Neuron (in vitro differentiated cells): ENCODE measurements at regions not wholly inside any gene's neighbourhood (a gene's known extent, or its start where the extent isn't known, plus 50 kb on each side); places are given as distances from the start of the nearest gene placed in this dataset.
"Not testable (repeated sequence)": the region's sequence is repeated elsewhere in the genome, so short reads cannot be mapped to it uniquely, and the experiment has no call there.

Source experiments
- H2AFZ ChIP-seq: one replicate; pipeline ENCODE4 v1.6.1; 2013; ENCODE audit warnings: low read depth, mild to moderate bottlenecking, inconsistent platforms, low read length, moderate library complexity
- H3K27me3 ChIP-seq: one replicate; pipeline ENCODE4 v1.6.1; 2013; ENCODE audit warnings: low read length; ENCODE audit not compliant: insufficient read depth
- H3K36me3 ChIP-seq: one replicate; pipeline ENCODE4 v1.6.1; 2013; ENCODE audit warnings: low read length; ENCODE audit not compliant: insufficient read depth
- H3K4me1 ChIP-seq: one replicate; pipeline ENCODE4 v1.6.1; 2013; ENCODE audit warnings: low read length; ENCODE audit not compliant: insufficient read depth
- H3K4me3 ChIP-seq: 2 replicates; pipeline ENCODE4 v1.5.1; 2013; ENCODE audit warnings: mild to moderate bottlenecking, low read length, moderate library complexity
- H3K9me3 ChIP-seq: one replicate; pipeline ENCODE4 v1.6.1; 2013; ENCODE audit warnings: low read length

GRCh38 chr3:68523330-68523729 lies 409.0 kb downstream of the TAFA4 start:
- no peaks in the 10 kb centered on the region for H3K36me3 ChIP-seq
- H2AFZ ChIP-seq: no peak overlapping the region
- no peaks in the 10 kb centered on the region for H3K9me3 ChIP-seq
- H3K4me3 ChIP-seq: no peak overlapping the region
- H3K4me1 ChIP-seq: no peaks in the 10 kb centered on the region
- H3K27me3 ChIP-seq: no peaks in the 10 kb centered on the region

GRCh38 chr3:68515237-68515636 lies 417.1 kb downstream of the TAFA4 start:
- Histone ChIP-seq H3K36me3 (no peaks in the 10 kb centered on the region), H3K4me3 (no peak overlapping the region)

GRCh38 chr3:68504201-68504600 lies 428.1 kb downstream of the TAFA4 start:
- Histone ChIP-seq H3K4me3 (no peak overlapping the region), H3K27me3 (no peaks in the 10 kb centered on the region), H3K36me3 (no peaks in the 10 kb centered on the region), H3K4me1 (no peaks in the 10 kb centered on the region), H2AFZ (no peak overlapping the region), H3K9me3 (no peaks in the 10 kb centered on the region)

More at GRCh38 chr3:68515237-68515636, 417.1 kb downstream of the TAFA4 start:
- no peak overlapping the region for H2AFZ ChIP-seq
- no peaks in the 10 kb centered on the region for H3K27me3 ChIP-seq
- H3K9me3 ChIP-seq: no peaks in the 10 kb centered on the region
- H3K4me1 ChIP-seq: no peaks in the 10 kb centered on the region

- H3K9me3 ChIP-seq, H3K4me3 ChIP-seq, H3K36me3 ChIP-seq, H2AFZ ChIP-seq, H3K4me1 ChIP-seq, H3K27me3 ChIP-seq: not testable (repeated sequence)
Measured at GRCh38 chr3:68485845-68486244, 446.5 kb downstream of the TAFA4 start.

- Histone ChIP-seq H3K4me1 (no peaks in the 10 kb centered on the region), H3K9me3 (no peaks in the 10 kb centered on the region), H3K4me3 (no peak overlapping the region), H3K27me3 (no peaks in the 10 kb centered on the region), H3K36me3 (no peaks in the 10 kb centered on the region), H2AFZ (no peak overlapping the region)
Measured at GRCh38 chr3:68485051-68485450, 447.3 kb downstream of the TAFA4 start.

GRCh38 chr3:68483601-68484000 lies 448.7 kb downstream of the TAFA4 start:
- Histone ChIP-seq H3K27me3 (no peaks in the 10 kb centered on the region), H3K4me1 (no peaks in the 10 kb centered on the region), H3K36me3 (no peaks in the 10 kb centered on the region), H3K9me3 (no peaks in the 10 kb centered on the region), H2AFZ (no peak overlapping the region), H3K4me3 (no peak overlapping the region)

GRCh38 chr3:68483041-68483440 lies 449.3 kb downstream of the TAFA4 start:
- no peaks in the 10 kb centered on the region for H3K9me3 ChIP-seq
- no peaks in the 10 kb centered on the region for H3K4me1 ChIP-seq
- no peaks in the 10 kb centered on the region for H3K27me3 ChIP-seq
- H2AFZ ChIP-seq: no peak overlapping the region
- no peaks in the 10 kb centered on the region for H3K36me3 ChIP-seq
- no peak overlapping the region for H3K4me3 ChIP-seq

GRCh38 chr3:68482565-68482964 lies 449.8 kb downstream of the TAFA4 start:
- no peaks in the 10 kb centered on the region for H3K9me3 ChIP-seq

GRCh38 chr3:68479779-68480178 lies 452.6 kb downstream of the TAFA4 start:
- no peaks in the 10 kb centered on the region for H3K36me3 ChIP-seq
- no peaks in the 10 kb centered on the region for H3K9me3 ChIP-seq
- H3K4me1 ChIP-seq: no peaks in the 10 kb centered on the region

More at GRCh38 chr3:68482565-68482964, 449.8 kb downstream of the TAFA4 start:
- Histone ChIP-seq H2AFZ (no peak overlapping the region), H3K4me1 (no peaks in the 10 kb centered on the region), H3K4me3 (no peak overlapping the region), H3K27me3 (no peaks in the 10 kb centered on the region), H3K36me3 (no peaks in the 10 kb centered on the region)

GRCh38 chr3:68468695-68469375 lies 463.5 kb downstream of the TAFA4 start:
- no peaks in the 10 kb centered on the region for H3K27me3 ChIP-seq
- no peaks in the 10 kb centered on the region for H3K9me3 ChIP-seq
- no peaks in the 10 kb centered on the region for H3K4me1 ChIP-seq
- no peaks in the 10 kb centered on the region for H3K36me3 ChIP-seq
- no peak overlapping the region for H2AFZ ChIP-seq
- no peak overlapping the region for H3K4me3 ChIP-seq

More at GRCh38 chr3:68479779-68480178, 452.6 kb downstream of the TAFA4 start:
- Histone ChIP-seq H3K4me3 (no peak overlapping the region), H3K27me3 (no peaks in the 10 kb centered on the region), H2AFZ (no peak overlapping the region)

GRCh38 chr3:68467465-68467864 lies 464.9 kb downstream of the TAFA4 start:
- Histone ChIP-seq H3K9me3 (no peaks in the 10 kb centered on the region), H3K27me3 (no peaks in the 10 kb centered on the region)

GRCh38 chr3:68458581-68458980 lies 473.8 kb downstream of the TAFA4 start:
- H2AFZ ChIP-seq: no peak overlapping the region
- no peak overlapping the region for H3K4me3 ChIP-seq
- no peaks in the 10 kb centered on the region for H3K27me3 ChIP-seq
- no peaks in the 10 kb centered on the region for H3K9me3 ChIP-seq
- H3K4me1 ChIP-seq: no peaks in the 10 kb centered on the region
- H3K36me3 ChIP-seq: no peaks in the 10 kb centered on the region

More at GRCh38 chr3:68467465-68467864, 464.9 kb downstream of the TAFA4 start:
- Histone ChIP-seq H3K4me3 (no peak overlapping the region), H2AFZ (no peak overlapping the region), H3K4me1 (no peaks in the 10 kb centered on the region), H3K36me3 (no peaks in the 10 kb centered on the region)

GRCh38 chr3:68448510-68449383 lies 483.6 kb downstream of the TAFA4 start:
- Histone ChIP-seq H3K27me3 (no peaks in the 10 kb centered on the region), H2AFZ (no peak overlapping the region), H3K4me3 (no peak overlapping the region), H3K9me3 (no peaks in the 10 kb centered on the region), H3K36me3 (no peaks in the 10 kb centered on the region), H3K4me1 (no peaks in the 10 kb centered on the region)
